HG02610 (cell line): ENCODE measurements at regions not wholly inside any gene's neighbourhood (a gene's known extent, or its start where the extent isn't known, plus 50 kb on each side); places are given as distances from the start of the nearest gene placed in this dataset.
"Not testable (repeated sequence)": the region's sequence is repeated elsewhere in the genome, so short reads cannot be mapped to it uniquely, and the experiment has no call there.

Experiments
- ATAC-seq: cut with Tn5 transposase; IDR thresholded peaks from one replicate; pipeline ENCODE4 v1.9.1; 2021; ENCODE audit warnings: mild to moderate bottlenecking, moderate library complexity; ENCODE audit not compliant: unreplicated experiment

DNA sequence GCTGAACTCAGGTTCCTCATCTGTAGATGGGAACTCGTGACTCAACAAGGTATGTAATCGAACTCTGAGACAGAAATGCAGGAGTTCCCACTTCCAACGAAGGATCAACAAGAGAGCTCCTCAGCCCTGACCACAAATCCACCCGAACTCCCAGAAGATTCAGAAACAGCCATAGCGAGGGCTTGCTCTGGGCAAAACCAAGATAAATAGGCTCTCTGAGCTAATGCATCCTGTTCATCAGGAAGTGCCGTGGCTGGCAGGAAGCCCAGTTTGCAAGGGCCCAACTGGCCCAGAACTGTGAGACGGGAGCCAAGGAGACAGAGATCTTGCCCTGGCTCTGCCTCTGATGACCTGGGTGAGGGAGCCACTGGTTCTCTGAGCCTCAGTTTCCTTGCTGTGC, 141.7 kb upstream of the PFKP start:
- ATAC-seq, result no peak

GRCh38 chr10:2924431-2924830, 142.9 kb upstream of the PFKP start:
- ATAC-seq, result no peak

DNA sequence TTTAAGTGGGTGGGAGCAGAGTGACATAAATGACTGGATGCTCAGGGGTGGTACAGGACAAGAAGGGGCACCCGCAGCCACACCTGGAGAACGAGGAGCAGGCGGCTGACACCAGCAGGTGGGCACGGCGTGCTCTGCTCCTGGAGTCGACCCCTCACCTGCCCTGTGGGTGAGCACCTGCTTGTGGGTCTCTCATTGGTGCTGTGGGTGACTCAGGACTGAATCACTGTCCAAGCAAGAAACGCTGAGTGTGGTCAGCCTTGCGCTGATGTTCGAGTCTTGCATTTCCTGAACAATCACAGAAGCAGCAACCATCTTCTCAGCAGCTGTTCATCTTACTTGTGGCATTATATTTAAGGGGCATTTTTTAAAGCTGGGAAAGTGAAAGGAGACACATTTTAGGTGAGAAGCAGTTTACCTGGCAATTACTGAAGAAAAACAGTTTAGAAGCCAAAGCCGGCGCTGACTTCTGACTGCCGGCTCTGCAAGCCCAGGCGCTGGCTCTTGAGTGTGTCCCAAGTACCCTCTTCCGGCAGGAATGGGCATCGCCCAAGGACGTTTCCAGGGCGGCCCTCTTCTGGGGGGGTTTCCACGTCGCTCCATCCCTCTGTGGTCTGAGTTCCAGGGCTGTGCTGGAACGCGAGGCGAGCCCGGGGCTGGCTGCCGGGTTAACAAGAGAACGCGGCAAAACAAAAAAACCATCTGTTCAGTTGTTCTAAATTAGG, 145.2 kb upstream of the PFKP start:
- no peak for ATAC-seq

DNA sequence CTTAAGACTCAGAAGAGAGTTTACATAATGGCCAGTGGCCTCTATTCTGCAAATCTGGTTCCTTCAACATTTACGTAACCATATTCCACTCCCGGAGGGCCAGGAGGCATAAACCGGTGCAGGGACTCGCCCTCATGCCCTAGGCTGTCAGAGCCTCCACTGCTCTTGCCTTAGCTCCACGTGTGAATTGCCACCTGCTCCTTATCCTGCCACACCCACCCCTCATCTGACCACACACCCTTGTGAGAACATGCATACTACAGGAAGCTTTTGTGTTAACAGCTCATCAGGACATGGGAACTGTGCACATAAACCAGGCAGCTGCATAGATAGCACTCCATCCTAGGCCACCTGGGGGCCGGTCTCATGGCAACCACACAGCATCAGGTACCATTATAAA, 146.7 kb upstream of the PFKP start:
- no peak for ATAC-seq

DNA sequence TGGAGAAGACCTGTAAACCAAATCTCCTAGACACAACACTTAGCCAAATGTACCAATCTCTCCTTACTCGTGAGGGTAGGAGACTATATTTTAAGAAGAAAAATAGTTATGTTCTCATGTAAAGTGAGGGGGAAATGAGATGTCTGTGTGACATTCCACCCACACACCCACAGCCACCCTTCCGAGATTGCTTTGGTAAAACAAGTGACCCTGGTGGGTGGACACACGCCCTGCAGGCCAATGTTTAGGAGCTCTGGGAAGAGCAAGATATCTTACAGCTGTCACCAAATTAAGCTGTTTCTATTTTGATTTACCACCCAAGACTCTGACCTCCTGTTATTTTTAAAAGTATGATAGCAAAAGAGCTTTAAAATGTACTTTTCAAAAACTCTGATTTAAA, 147.2 kb upstream of the PFKP start:
- ATAC-seq, result no peak

GRCh38 chr10:2919016-2919415, 148.3 kb upstream of the PFKP start:
- no peak for ATAC-seq

- ATAC-seq, result no peak
Observed at GRCh38 chr10:2918489-2918888, 148.9 kb upstream of the PFKP start.

- no peak for ATAC-seq
Observed at GRCh38 chr10:2917926-2918325, 149.4 kb upstream of the PFKP start.

DNA sequence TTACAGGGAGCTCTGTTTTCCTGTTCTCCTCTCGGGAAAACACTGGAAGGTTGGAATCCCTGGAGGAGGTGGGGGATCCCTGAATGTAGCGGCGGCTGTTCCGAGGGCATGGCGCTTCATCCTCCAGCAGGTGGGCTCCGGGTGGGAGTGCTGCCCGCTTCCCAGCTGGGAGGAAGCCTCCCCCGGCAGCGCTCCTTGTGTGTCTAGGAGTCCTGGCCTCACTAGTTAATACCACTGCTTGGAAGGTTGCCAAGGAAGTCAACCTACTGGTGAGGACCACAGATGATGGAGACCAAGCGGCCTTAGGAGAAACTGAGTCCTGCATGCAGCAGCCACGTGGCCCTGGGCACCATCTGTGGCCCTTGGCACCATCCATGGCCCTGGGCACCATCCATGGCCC, 151.9 kb upstream of the PFKP start:
- ATAC-seq, result no peak

DNA sequence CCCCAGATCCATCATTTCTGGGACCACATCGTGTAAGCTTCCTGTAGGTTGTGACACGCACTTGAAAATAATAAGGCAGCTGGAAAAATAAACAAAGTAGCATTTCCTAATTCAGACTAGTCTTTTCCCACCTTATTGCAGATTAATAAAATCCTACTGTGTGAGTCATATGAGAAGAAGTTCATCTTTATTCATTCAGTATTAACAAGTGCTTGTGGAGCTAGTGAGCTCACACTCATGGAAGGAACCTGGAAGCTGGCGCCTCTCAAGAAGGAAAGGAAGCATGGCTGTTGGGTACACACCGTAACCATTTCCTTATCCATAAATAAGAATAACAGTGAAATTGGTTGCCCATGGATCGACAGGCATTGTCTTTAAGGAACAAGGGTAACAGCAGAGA, 152.6 kb upstream of the PFKP start:
- no peak for ATAC-seq

GRCh38 chr10:2913474-2913873, 153.9 kb upstream of the PFKP start:
- no peak for ATAC-seq

DNA sequence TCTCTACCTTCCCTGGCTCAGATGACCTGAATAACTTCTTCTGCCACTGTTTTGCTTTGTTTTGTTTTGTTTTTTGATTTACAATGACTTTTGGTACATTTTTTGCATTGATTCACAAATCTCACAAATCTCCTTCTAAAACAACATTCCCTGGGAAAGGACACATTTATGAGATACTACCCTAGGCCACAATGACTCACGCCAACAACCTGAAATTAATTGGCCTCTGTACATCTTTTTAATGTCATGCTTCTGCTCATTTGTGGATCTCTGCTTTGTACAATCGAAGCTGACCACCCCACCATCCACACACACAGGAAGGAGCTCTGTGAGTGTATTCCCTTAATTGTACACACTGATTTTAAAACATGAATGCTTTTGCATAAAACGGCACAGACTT, 156.7 kb upstream of the PFKP start:
- no peak for ATAC-seq

GRCh38 chr10:2909921-2910320, 157.4 kb upstream of the PFKP start:
- no peak for ATAC-seq

- ATAC-seq, result no peak
Observed at GRCh38 chr10:2908851-2909630, 158.3 kb upstream of the PFKP start.

GRCh38 chr10:2906974-2907373, 160.4 kb upstream of the PFKP start:
- no peak for ATAC-seq

GRCh38 chr10:2905851-2906250, 161.5 kb upstream of the PFKP start:
- no peak for ATAC-seq

DNA sequence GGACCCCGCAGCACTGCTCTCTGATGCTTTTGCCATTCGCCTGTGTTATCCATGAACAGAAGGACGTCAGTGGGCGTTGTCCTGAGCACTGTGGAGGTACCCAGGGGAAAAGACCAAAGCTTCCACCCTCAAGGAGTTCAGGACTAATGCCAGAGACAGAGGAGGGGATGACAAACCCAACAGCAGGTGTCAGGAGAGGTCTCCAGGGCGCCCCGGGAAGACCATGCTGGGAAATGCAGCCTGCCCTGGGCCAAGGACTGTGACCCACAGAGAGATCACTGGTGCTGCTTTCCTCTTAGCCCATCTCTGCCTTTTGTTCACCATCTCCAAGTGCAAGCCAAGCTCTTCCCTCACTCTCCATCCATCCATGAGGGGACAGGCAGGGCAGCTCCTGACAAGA, 166.8 kb upstream of the PFKP start:
- ATAC-seq, result no peak

DNA sequence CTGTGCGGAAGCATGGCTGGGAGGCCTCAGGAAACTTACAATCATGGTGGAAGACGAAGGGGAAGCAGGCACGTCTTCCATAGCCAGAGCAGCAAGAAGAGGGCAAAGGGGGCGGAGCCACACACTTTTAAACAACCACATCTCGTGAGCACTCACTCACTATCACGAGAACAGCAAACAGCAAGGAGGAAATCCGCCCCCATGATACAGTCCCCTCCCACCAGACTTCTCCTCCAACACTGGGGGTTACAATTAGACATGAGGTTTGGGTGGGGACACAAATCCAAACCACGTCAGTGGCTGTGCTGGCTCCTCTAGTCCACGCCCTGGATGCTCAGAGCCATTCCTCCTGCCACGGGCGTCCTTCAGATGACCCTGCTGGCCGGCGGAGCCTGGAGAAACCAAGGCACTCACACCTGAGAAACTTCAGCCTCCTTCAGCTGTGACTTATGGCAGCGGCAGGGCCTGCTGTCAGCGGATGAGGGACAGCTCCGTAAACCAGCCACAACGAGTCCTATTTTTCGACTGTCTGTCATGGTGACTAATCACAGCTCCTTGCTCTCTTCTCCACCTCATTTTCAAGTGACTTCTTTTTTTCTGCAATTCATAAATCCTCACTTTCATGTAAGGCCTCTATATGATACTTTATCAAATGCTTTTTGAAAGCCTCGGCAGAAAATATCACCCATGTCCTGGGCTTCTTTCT, 167.9 kb upstream of the PFKP start:
- ATAC-seq, result no peak

- no peak for ATAC-seq
Observed at GRCh38 chr10:2898509-2898860, 168.9 kb upstream of the PFKP start.

- no peak for ATAC-seq
Observed at GRCh38 chr10:2897619-2898508, 169.5 kb upstream of the PFKP start.

DNA sequence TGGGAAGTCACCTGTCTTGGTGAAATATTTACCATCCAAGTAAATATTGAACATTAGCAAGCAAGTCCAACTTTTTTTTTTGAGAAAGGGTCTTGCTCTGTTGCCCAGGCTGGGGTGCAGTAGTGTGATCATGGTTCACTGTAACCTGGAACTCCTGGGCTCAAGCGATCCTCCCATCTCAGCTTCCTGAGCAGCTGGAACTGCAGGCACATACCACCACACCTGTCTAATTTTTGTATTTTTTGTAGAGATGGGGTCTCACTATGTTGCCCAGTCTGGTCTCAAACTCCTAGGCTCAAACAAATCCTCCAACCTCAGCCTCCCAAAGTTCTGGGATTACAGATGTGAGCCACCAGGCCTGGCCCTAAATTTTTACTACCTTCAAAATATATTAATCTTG, 171.0 kb upstream of the PFKP start:
- not testable (repeated sequence) for ATAC-seq
